COR-L47 (cell line): ENCODE measurements at regions not wholly inside any gene's neighbourhood (a gene's known extent, or its start where the extent isn't known, plus 50 kb on each side); places are given as distances from the start of the nearest gene placed in this dataset.
"Not testable (repeated sequence)": the region's sequence is repeated elsewhere in the genome, so short reads cannot be mapped to it uniquely, and the experiment has no call there.

Experiments
- DNase-seq: peaks from one replicate; lab custom pipeline; 2025; lab: John Stamatoyannopoulos, UW

- DNase-seq: not testable (repeated sequence)
These were observed 863.9 kb upstream of the DEFB115 start for GRCh38 chr20:30393523-30393922.

GRCh38 chr20:30397111-30397510, 860.4 kb upstream of the DEFB115 start:
- not testable (repeated sequence) for DNase-seq

GRCh38 chr20:30405061-30405460, 852.4 kb upstream of the DEFB115 start:
- not testable (repeated sequence) for DNase-seq

- not testable (repeated sequence) for DNase-seq
These were observed 851.9 kb upstream of the DEFB115 start for GRCh38 chr20:30405585-30405984.

- DNase-seq: not testable (repeated sequence)
These were observed 851.1 kb upstream of the DEFB115 start for GRCh38 chr20:30406370-30406769.

- DNase-seq: no peak
These were observed 844.5 kb upstream of the DEFB115 start for GRCh38 chr20:30412972-30413371.

GRCh38 chr20:30417387-30417786, 840.1 kb upstream of the DEFB115 start:
- DNase-seq: not testable (repeated sequence)

- not testable (repeated sequence) for DNase-seq
These were observed 839.1 kb upstream of the DEFB115 start for GRCh38 chr20:30418378-30418777.

- DNase-seq: no peak
These were observed 838.0 kb upstream of the DEFB115 start for GRCh38 chr20:30419466-30419865.

- DNase-seq: not testable (repeated sequence)
These were observed 837.5 kb upstream of the DEFB115 start for GRCh38 chr20:30419871-30420420.
